GM12878 (cell line): ENCODE measurements at regions not wholly inside any gene's neighbourhood (a gene's known extent, or its start where the extent isn't known, plus 50 kb on each side); places are given as distances from the start of the nearest gene placed in this dataset.

Experiments used
- ATAC-seq: fragments of 200-7000 bp; cut with Tn5 transposase; 3 replicates; pipeline ENCODE4 v1.9.1; 2020; ENCODE audit warnings: mild to moderate bottlenecking, moderate library complexity
- BruUV-seq: library from RNA; stranded (reverse); fragments of 400-500 nt; replicated peaks from 2 replicates; lab custom pipeline; 2021; lab: Mats Ljungman, UMichigan
- CTCF ChIA-PET: fragments of 300-600 bp; sonication (Branson Sonifier 250); formaldehyde crosslinking; extraction: SDS; loops from one replicate; lab custom pipeline; 2021; ENCODE audit warnings: inconsistent platforms; lab: Yijun Ruan, JAX
- POLR2A ChIA-PET: fragments of 350-600 bp; formaldehyde crosslinking; extraction: SDS; loops from one replicate; lab custom pipeline; 2021; ENCODE audit warnings: inconsistent platforms; lab: Charles Lee
- RAD21 ChIA-PET: fragments of 300-600 bp; sonication (Branson Sonifier 250); formaldehyde crosslinking; loops from one replicate; lab custom pipeline; 2023; ENCODE audit warnings: antibody characterized with exemption; ENCODE audit not compliant: unreplicated experiment; lab: Charles Lee
- SMC1A ChIA-PET: fragments of 300-600 bp; sonication (Branson Sonifier 250); formaldehyde crosslinking; loops from one replicate; lab custom pipeline; 2023; ENCODE audit not compliant: unreplicated experiment, uncharacterized antibody; lab: Charles Lee
- DNase-seq: peaks from one replicate; pipeline ENCODE4 v3.0.0-alpha.2; 2011; ENCODE audit warnings: low read depth, low spot score
- FAIRE-seq: peaks from 3 replicates; lab custom pipeline; 2011; peaks lifted over from hg19 to GRCh38; lab: Jason Lieb, UNC
- H2AFZ ChIP-seq: 2 replicates; pipeline ENCODE4 v1.6.0; 2011; ENCODE audit warnings: low read depth, low read length, control low read depth; ENCODE audit not compliant: control insufficient read depth
- H3K27ac ChIP-seq: 2 replicates; pipeline ENCODE4 v1.5.1; 2011; ENCODE audit warnings: control low read depth; ENCODE audit not compliant: control insufficient read depth, insufficient read depth
- H3K27me3 ChIP-seq, 2 experiments: replicated peaks in 1 of 2; 2 replicates each; pipeline versions ENCODE4 v1.6.0 to v1.6.1; 2011; ENCODE audit warnings: low read length in 1 of 2; ENCODE audit not compliant: control insufficient read depth in 2 of 2, insufficient read depth in 2 of 2
- H3K36me3 ChIP-seq, 2 experiments: 2 replicates each; pipeline ENCODE4 v1.5.1; 2011; ENCODE audit warnings: low read length in 1 of 2; ENCODE audit not compliant: control insufficient read depth in 2 of 2, insufficient read depth in 2 of 2
- H3K4me1 ChIP-seq: 2 replicates; pipeline ENCODE4 v1.6.1; 2011; ENCODE audit warnings: mild to moderate bottlenecking, low read length, moderate library complexity, mixed read lengths; ENCODE audit not compliant: control insufficient read depth, insufficient read depth
- H3K4me2 ChIP-seq: 2 replicates; pipeline ENCODE4 v1.6.0; 2011; ENCODE audit warnings: control low read depth; ENCODE audit not compliant: control insufficient read depth, insufficient read depth
- H3K4me3 ChIP-seq: fragments of 200-600 bp; sonication (generic); 2 replicates; pipeline ENCODE4 v1.5.1; 2016
- H3K79me2 ChIP-seq: 2 replicates; pipeline ENCODE4 v1.6.0; 2011; ENCODE audit warnings: low read length; ENCODE audit not compliant: control insufficient read depth, insufficient read depth
- H3K9ac ChIP-seq: 2 replicates; pipeline ENCODE4 v1.8.0; 2011; ENCODE audit warnings: low read length, control low read depth, mixed read lengths; ENCODE audit not compliant: control insufficient read depth, insufficient read depth
- H3K9me3 ChIP-seq: replicated peaks from 3 replicates; pipeline ENCODE4 v1.5.1; 2011; ENCODE audit warnings: mild to moderate bottlenecking, low read length; ENCODE audit not compliant: control insufficient read depth, insufficient read depth
- H4K20me1 ChIP-seq: 2 replicates; pipeline ENCODE4 v1.6.0; 2011; ENCODE audit not compliant: control insufficient read depth, insufficient read depth
- ASH2L ChIP-seq: fragments of 300-600, 200-600 bp; sonication (generic); IDR thresholded peaks from 2 replicates; pipeline ENCODE4 v1.6.1; 2017; ENCODE audit warnings: low read depth, mild to moderate bottlenecking, borderline replicate concordance
- ATF7 ChIP-seq: fragments of 450-650 bp; IDR thresholded peaks from 2 replicates; pipeline ENCODE4 v1.6.1; 2016; ENCODE audit warnings: low read depth, mild to moderate bottlenecking
- BACH1 ChIP-seq: fragments of 450-650 bp; IDR thresholded peaks from 2 replicates; pipeline ENCODE4 v1.6.1; 2017; ENCODE audit warnings: mild to moderate bottlenecking, borderline replicate concordance
- BCL11A ChIP-seq: IDR thresholded peaks from 2 replicates; pipeline ENCODE4 v1.6.1; 2011; ENCODE audit warnings: low read depth, low read length
- CHD2 ChIP-seq: IDR thresholded peaks from 2 replicates; pipeline ENCODE4 v1.6.1; 2011; ENCODE audit warnings: low read depth, low read length, improper control_type of control experiment, borderline replicate concordance
- CREM ChIP-seq: IDR thresholded peaks from 2 replicates; pipeline ENCODE4 v1.6.1; 2014; ENCODE audit warnings: antibody characterized with exemption, low read depth
- ESRRA ChIP-seq: IDR thresholded peaks from 2 replicates; pipeline ENCODE4 v1.6.1; 2012; ENCODE audit warnings: mild to moderate bottlenecking, low read length, improper control_type of control experiment
- EZH2 ChIP-seq: IDR thresholded peaks from 2 replicates; pipeline ENCODE4 v1.6.1; 2012; ENCODE audit warnings: low read depth, mild to moderate bottlenecking, control low read depth, inconsistent platforms, low read length, borderline replicate concordance; ENCODE audit not compliant: control insufficient read depth
- KDM1A ChIP-seq: fragments of 200-600 bp; sonication (generic); IDR thresholded peaks from 2 replicates; pipeline ENCODE4 v1.6.1; 2016; ENCODE audit warnings: borderline replicate concordance
- LARP7 ChIP-seq: fragments of 450-650 bp; IDR thresholded peaks from 2 replicates; pipeline ENCODE4 v1.6.1; 2017; ENCODE audit warnings: mild to moderate bottlenecking
- MXI1 ChIP-seq: fragments of 150-350 bp; IDR thresholded peaks from 2 replicates; pipeline ENCODE4 v1.6.1; 2011; ENCODE audit warnings: low read depth, mild to moderate bottlenecking, inconsistent platforms, low read length, improper control_type of control experiment
- POLR2A ChIP-seq: IDR thresholded peaks from 2 replicates; pipeline ENCODE4 v1.6.1; 2011; ENCODE audit warnings: low read depth, mild to moderate bottlenecking, low read length
- SP1 ChIP-seq: IDR thresholded peaks from one replicate; pipeline ENCODE4 v1.6.1; 2011; ENCODE audit warnings: low read depth, low read length
- WRNIP1 ChIP-seq: IDR thresholded peaks from 2 replicates; pipeline ENCODE4 v1.6.1; 2011; ENCODE audit warnings: low read depth, low read length, improper control_type of control experiment, borderline replicate concordance
- WGBS: methylation state at CpG from one replicate; pipeline ENCODE4 v1.1.6; 2016; ENCODE audit warnings: low lambda C conversion rate; ENCODE audit not compliant: insufficient replicate concordance, insufficient coverage; ENCODE audit errors: missing lambda C conversion rate; 5-methylcytosine and 5-hydroxymethylcytosine counted together
- in situ Hi-C: fragments of 300-500 bp; cut with MboI; formaldehyde crosslinking; loops from 9 replicates; pipeline ENCODE4 v1.14.3; 2018; ENCODE audit warnings: mixed read lengths
- intact Hi-C: fragments of 100-400 bp; cut with micrococcal nuclease; formaldehyde crosslinking; loops from one replicate; pipeline ENCODE4 v1.14.2; 2022; ENCODE audit not compliant: unreplicated experiment
- TF ChIP-seq, protein P1 (sequence below): IDR thresholded peaks from 2 replicates; pipeline ENCODE4 v1.6.1; 2011; ENCODE audit warnings: mild to moderate bottlenecking, low read depth, low read length, moderate library complexity; ENCODE audit not compliant: insufficient replicate concordance
- TF ChIP-seq, protein P2 (sequence below): fragments of 450-650 bp; formaldehyde crosslinking; IDR thresholded peaks from 2 replicates; pipeline ENCODE4 v1.4.0; 2020; ENCODE audit warnings: mild to moderate bottlenecking, moderate library complexity

DNA sequence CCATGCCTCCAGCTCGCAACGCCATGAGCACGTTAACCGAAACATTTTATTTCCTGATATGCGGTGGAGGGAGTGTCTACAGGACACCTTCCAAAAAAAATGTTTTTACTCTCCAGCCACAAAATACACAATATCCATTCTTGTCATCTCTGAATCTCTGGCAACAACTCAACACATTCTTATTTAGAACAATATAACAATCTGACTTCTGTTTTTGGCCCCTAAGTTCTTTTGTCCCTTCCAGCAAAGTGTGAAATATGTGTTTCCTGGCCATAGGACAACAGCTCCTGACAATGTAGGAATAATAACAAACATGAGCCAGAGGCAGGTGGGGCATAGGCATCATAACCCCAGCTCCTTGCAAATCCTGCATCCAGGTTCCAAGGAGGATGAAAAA, 163.0 kb downstream of the DDX1 start:
- Histone ChIP-seq H3K4me1 (no peaks in the 10 kb centered on the region), H3K27me3 (peaks cover 2 to 5% of the 10 kb centered on the region in 2 experiments; a peak in 3 of 4 replicates), H3K4me3 (no peak overlapping the region), H2AFZ (no peak overlapping the region), H3K79me2 (no peaks in the 10 kb centered on the region), H3K9ac (no peak overlapping the region), H3K36me3 (no peaks in the 10 kb centered on the region), H4K20me1 (no peaks in the 10 kb centered on the region), H3K4me2 (no peak overlapping the region), H3K27ac (no peak overlapping the region), H3K9me3 (no peaks in the 10 kb centered on the region)
- CTCF ChIA-PET, result interaction anchor here (0.6 kb wide), 1 partner anchor 95 kb away, joined by 3 read pairs; no protein-coding TSS in a partner anchor
- FAIRE-seq, result no peak
- RAD21 ChIA-PET, result no interaction called here
- TF ChIP-seq, protein P1, sequence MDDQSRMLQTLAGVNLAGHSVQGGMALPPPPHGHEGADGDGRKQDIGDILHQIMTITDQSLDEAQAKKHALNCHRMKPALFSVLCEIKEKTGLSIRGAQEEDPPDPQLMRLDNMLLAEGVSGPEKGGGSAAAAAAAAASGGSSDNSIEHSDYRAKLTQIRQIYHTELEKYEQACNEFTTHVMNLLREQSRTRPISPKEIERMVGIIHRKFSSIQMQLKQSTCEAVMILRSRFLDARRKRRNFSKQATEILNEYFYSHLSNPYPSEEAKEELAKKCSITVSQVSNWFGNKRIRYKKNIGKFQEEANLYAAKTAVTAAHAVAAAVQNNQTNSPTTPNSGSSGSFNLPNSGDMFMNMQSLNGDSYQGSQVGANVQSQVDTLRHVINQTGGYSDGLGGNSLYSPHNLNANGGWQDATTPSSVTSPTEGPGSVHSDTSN, result no peak
- TF ChIP-seq LARP7, result no peak
- no peak for TF ChIP-seq POLR2A
- no peak for TF ChIP-seq WRNIP1
- TF ChIP-seq ASH2L, result no peak
- no peak for TF ChIP-seq MXI1
- TF ChIP-seq ESRRA, result no peak
- SMC1A ChIA-PET, result interaction anchor here (1.3 kb wide), 1 partner anchor 22 kb away, joined by 3 read pairs; no protein-coding TSS in a partner anchor
- no peak for ATAC-seq
- intact Hi-C loops, result no loop called here
- POLR2A ChIA-PET, result no interaction called here
- 74% methylated on average over 5 of the region's 5 CpGs for WGBS
- in situ Hi-C loops, result no loop called here
- BruUV-seq, result no TSS peak
- DNase-seq, result no peak

DNA sequence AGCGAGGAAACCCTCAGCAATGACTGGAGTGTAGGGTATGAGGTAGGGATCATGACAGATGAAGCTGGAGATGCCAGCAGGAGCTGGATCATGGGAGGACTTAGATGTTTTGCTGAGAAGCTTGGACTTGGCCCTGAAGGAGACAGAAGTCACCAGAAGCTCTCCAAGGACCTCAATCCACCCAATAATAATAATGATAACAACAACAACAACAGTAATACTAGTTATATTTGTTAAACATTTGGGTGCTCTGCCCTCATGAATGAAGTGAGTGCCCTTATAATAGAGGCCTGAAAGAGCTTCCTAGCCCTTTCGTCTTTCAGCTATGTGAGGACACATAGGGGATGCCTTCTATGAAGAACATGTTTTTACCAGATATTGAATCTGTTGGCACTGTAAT, 163.9 kb downstream of the DDX1 start:
- H3K4me3 ChIP-seq, result no peak overlapping the region
- H3K36me3 ChIP-seq, result no peaks in the 10 kb centered on the region
- H2AFZ ChIP-seq, result no peak overlapping the region
- no peak overlapping the region for H3K4me2 ChIP-seq
- no peaks in the 10 kb centered on the region for H3K79me2 ChIP-seq
- DNase-seq (no peak), FAIRE-seq (no peak), ATAC-seq (no peak)
- H3K27ac ChIP-seq, result no peak overlapping the region
- H3K27me3 ChIP-seq, result peaks cover 3 to 5% of the 10 kb centered on the region in 2 experiments; a peak in 3 of 4 replicates
- 16% methylated on average over 2 of the region's 2 CpGs for WGBS
- CTCF ChIA-PET, result no interaction called here
- SMC1A ChIA-PET, result interaction anchor here (1.3 kb wide), 1 partner anchor 23 kb away, joined by 3 read pairs; no protein-coding TSS in a partner anchor
- RAD21 ChIA-PET, result no interaction called here
- in situ Hi-C loops, result no loop called here
- no peaks in the 10 kb centered on the region for H4K20me1 ChIP-seq
- no peaks in the 10 kb centered on the region for H3K9me3 ChIP-seq
- POLR2A ChIA-PET, result no interaction called here
- H3K9ac ChIP-seq, result no peak overlapping the region
- H3K4me1 ChIP-seq, result no peaks in the 10 kb centered on the region
- no TSS peak for BruUV-seq
- intact Hi-C loops, result no loop called here
- TF ChIP-seq KDM1A, result no peak
- no peak for TF ChIP-seq CREM
- TF ChIP-seq CHD2, result no peak
- no peak for TF ChIP-seq BCL11A
- no peak for TF ChIP-seq ATF7
- TF ChIP-seq SP1, result no peak
- TF ChIP-seq, protein P2, sequence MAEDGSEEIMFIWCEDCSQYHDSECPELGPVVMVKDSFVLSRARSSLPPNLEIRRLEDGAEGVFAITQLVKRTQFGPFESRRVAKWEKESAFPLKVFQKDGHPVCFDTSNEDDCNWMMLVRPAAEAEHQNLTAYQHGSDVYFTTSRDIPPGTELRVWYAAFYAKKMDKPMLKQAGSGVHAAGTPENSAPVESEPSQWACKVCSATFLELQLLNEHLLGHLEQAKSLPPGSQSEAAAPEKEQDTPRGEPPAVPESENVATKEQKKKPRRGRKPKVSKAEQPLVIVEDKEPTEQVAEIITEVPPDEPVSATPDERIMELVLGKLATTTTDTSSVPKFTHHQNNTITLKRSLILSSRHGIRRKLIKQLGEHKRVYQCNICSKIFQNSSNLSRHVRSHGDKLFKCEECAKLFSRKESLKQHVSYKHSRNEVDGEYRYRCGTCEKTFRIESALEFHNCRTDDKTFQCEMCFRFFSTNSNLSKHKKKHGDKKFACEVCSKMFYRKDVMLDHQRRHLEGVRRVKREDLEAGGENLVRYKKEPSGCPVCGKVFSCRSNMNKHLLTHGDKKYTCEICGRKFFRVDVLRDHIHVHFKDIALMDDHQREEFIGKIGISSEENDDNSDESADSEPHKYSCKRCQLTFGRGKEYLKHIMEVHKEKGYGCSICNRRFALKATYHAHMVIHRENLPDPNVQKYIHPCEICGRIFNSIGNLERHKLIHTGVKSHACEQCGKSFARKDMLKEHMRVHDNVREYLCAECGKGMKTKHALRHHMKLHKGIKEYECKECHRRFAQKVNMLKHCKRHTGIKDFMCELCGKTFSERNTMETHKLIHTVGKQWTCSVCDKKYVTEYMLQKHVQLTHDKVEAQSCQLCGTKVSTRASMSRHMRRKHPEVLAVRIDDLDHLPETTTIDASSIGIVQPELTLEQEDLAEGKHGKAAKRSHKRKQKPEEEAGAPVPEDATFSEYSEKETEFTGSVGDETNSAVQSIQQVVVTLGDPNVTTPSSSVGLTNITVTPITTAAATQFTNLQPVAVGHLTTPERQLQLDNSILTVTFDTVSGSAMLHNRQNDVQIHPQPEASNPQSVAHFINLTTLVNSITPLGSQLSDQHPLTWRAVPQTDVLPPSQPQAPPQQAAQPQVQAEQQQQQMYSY (CRISPR knock-in tag), result no peak
- no peak for TF ChIP-seq EZH2
- no peak for TF ChIP-seq BACH1
